Pancreas (tissue), 10 donors: ENCODE measurements at regions not wholly inside any gene's neighbourhood (a gene's known extent, or its start where the extent isn't known, plus 50 kb on each side); places are given as distances from the start of the nearest gene placed in this dataset.

Source experiments
- ATAC-seq, 4 donors: fragments of 200-7000 bp; cut with Tn5 transposase; one replicate each; pipeline versions ENCODE4 v1.8.0 to v1.9.1; 2020; ENCODE audit warnings: mild to moderate bottlenecking in 4 of 4, moderate library complexity in 4 of 4
- DNase-seq, 6 donors: peaks; one replicate each; pipeline ENCODE4 v3.0.0-alpha.2; 2020
- FAIRE-seq: peaks from 2 replicates; lab custom pipeline; 2012; peaks lifted over from hg19 to GRCh38; lab: Jason Lieb, UNC
- H3K27ac ChIP-seq, 4 donors: fragments of 200-600 bp; sonication (generic); 1 replicate in 3 of 4; 2 replicates in 1 of 4; pipeline versions ENCODE4 v1.5.0 to v1.8.0; 2020
- H3K27me3 ChIP-seq, 4 donors: fragments of 200-600 bp; one replicate each; pipeline ENCODE4 v1.8.0; 2021
- H3K36me3 ChIP-seq, 3 donors: fragments of 200-600 bp; sonication (generic) in 1 of 3; one replicate each; pipeline versions ENCODE4 v1.5.0 to v1.8.0; 2020 to 2021
- H3K4me1 ChIP-seq, 3 donors: fragments of 200-600 bp; one replicate each; pipeline ENCODE4 v1.8.0; 2021
- H3K4me3 ChIP-seq, 4 donors: fragments of 200-600 bp; sonication (generic) in 2 of 4; one replicate each; pipeline versions ENCODE4 v1.5.0 to v1.8.0; 2020 to 2021
- H3K9me3 ChIP-seq, 4 donors: fragments of 200-600 bp; one replicate each; pipeline ENCODE4 v1.8.0; 2021
- CTCF ChIP-seq, 4 donors: fragments of 200-600 bp; sonication (generic) in 3 of 4; IDR thresholded peaks; one replicate each; pipeline versions ENCODE4 v1.5.0 to v1.8.0; 2021; ENCODE audit warnings: antibody characterized with exemption in 4 of 4
- WGBS, 2 donors: extraction: QIAGEN DNeasy Blood & Tissue Kit; methylation state at CpG; one replicate each; pipeline ENCODE4 v1.1.7; 2013; 5-methylcytosine and 5-hydroxymethylcytosine counted together
- intact Hi-C, 3 donors: fragments of 100-400 bp; cut with DNase I; formaldehyde crosslinking; loops; one replicate each; pipeline versions ENCODE4 v1.11.1 to v1.14.2; 2022
- donor health status: healthy with polysubstance abuse.
- donor health status: DM: no; HTN: no; CAD: no; lungs with moderate emphysema.
- donor health status: DM: no; HTN: no; CAD: no.
- donor health status: control.
- donor health status: control.
- donor health status: Bipolar disorder and iron deficiency.
- donor health status: DM: yes; HTN: yes; CAD: no.
- donor health status: DM: no; HTN: no; CAD: no.
- donor health status: DM: no; HTN: no; CAD: no.
- donor health status: DM: yes; HTN: yes; CAD: no.

DNA sequence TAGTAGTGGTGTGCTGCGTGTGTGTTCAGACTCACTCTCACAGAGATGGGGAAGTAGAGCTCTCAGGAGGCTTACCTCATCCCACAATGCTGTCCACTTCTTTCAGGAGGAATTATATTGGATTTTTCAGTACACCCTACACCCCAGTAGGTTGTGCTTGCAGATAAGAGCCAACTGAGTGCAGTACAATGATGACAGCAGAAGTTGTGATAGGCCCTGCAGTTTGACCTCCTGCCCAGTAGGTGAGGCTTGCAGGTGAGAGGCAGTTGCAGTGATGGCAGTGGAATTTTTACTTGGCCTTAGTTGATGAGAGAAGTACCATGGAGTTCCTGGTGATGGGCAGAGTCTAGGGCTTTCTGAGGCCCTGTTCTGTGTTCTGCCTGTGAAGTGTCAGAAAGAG is 657.8 kb downstream of the KCNJ3 start:
- H3K36me3 ChIP-seq = no peaks in the 10 kb centered on the region
- 88 to 89% methylated on average over 1 of the region's 1 CpG for WGBS, 2 donors
- H3K27ac ChIP-seq = no peak overlapping the region
- H3K4me3 ChIP-seq = no peak overlapping the region
- no peaks in the 10 kb centered on the region for H3K9me3 ChIP-seq
- intact Hi-C loops = no loop called here
- DNase-seq = no peak
- no peak for TF ChIP-seq CTCF (IDR thresholded peaks at IDR 0.05)
- no peak for ATAC-seq
- no peaks in the 10 kb centered on the region for H3K4me1 ChIP-seq
- no peak for FAIRE-seq
- H3K27me3 ChIP-seq = no peaks in the 10 kb centered on the region

GRCh38 chr2:155350783-155351580 is 652.5 kb downstream of the KCNJ3 start:
- no peak for TF ChIP-seq CTCF (IDR thresholded peaks at IDR 0.05)
- FAIRE-seq (no peak), DNase-seq (peak in 1 of 6 donors; percentile 37), ATAC-seq (no peak)
- intact Hi-C loops = no loop called here
- WGBS, 2 donors = 73 to 80% methylated on average over 17 of the region's 17 CpGs
- no peaks in the 10 kb centered on the region for H3K4me1 ChIP-seq
- H3K36me3 ChIP-seq = no peaks in the 10 kb centered on the region
- H3K9me3 ChIP-seq = no peaks in the 10 kb centered on the region
- H3K27me3 ChIP-seq = no peaks in the 10 kb centered on the region
- no peak overlapping the region for H3K4me3 ChIP-seq
- no peak overlapping the region for H3K27ac ChIP-seq

DNA sequence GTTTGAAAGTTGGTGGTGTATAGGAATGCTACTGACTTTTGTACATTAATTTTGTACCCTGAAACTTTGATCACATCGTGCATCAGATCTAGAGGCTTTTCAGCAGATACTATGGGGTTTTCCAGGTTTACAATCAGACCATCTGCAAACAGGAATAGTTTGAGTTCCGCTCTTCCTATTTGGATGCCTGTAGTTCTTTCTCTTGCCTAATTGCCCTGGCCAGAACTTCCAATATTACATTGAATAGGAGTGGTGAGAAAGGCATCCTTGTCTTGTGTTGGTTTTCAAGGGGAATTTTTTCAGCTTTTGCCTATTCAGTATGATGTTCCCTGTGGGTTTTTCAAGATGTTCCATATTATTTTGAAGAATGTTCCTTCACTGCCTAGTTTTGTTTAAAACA is 633.5 kb downstream of the KCNJ3 start:
- Histone ChIP-seq H3K4me3 (no peak overlapping the region), H3K36me3 (no peaks in the 10 kb centered on the region), H3K4me1 (no peaks in the 10 kb centered on the region), H3K27me3 (no peaks in the 10 kb centered on the region), H3K27ac (no peak overlapping the region), H3K9me3 (no peaks in the 10 kb centered on the region)
- FAIRE-seq (no peak), DNase-seq (no peak), ATAC-seq (no peak)
- TF ChIP-seq CTCF (IDR thresholded peaks at IDR 0.05) = no peak
- intact Hi-C loops = no loop called here
- 69 to 85% methylated on average over 2 of the region's 2 CpGs for WGBS, 2 donors

DNA sequence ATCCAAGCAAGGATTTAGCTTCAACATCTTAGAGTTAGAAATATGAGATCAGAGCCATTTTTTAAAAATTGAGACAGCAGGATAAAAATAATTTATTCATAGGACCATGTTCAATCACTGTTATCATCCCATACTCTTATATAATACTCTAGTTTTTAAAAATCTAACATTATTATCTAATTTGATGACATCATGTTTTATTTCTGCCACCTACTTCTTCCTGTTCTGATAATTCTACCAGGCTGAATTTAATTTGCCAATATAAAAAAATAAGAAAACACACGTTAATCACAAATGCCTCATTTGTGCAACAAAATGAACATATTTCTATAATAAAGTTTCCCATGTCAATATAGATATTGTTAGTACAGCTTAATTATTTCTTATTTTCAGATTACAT is 621.7 kb downstream of the KCNJ3 start:
- TF ChIP-seq CTCF (IDR thresholded peaks at IDR 0.05) = no peak
- WGBS, 2 donors = 44 to 53% methylated on average over 1 of the region's 1 CpG

DNA sequence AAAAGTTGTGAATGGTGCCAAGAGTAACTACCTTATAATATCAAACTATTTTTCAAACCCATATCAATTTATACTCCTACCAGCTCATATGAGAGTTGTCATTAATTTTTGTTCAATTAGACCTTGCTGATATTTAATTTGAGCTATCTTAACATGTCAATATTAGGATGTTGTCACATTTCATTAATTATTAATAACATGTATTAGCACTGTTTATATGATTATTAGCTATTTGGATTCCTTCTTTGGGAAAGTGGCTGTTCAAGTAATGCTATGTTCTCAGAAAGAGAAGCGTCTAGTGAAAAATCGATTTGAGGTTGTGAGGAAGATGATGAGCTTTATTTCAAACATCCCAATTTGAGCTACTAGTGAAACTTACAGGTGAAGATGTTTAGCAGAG is 620.2 kb downstream of the KCNJ3 start:
- 62 to 76% methylated on average over 2 of the region's 2 CpGs for WGBS, 2 donors
- no peak for ATAC-seq

More for the DNA sequence above, 621.7 kb downstream of the KCNJ3 start:
- no peaks in the 10 kb centered on the region for H3K4me1 ChIP-seq
- no peaks in the 10 kb centered on the region for H3K9me3 ChIP-seq
- no peak overlapping the region for H3K4me3 ChIP-seq
- ATAC-seq = no peak
- intact Hi-C loops = no loop called here
- DNase-seq = no peak
- no peak overlapping the region for H3K27ac ChIP-seq
- H3K27me3 ChIP-seq = peaks cover 0 to 7% (median 0%) of the 10 kb centered on the region in 4 donors
- H3K36me3 ChIP-seq = no peaks in the 10 kb centered on the region
- FAIRE-seq = no peak

More for the DNA sequence above, 620.2 kb downstream of the KCNJ3 start:
- H3K4me1 ChIP-seq = no peaks in the 10 kb centered on the region
- FAIRE-seq (no peak), DNase-seq (no peak)
- no peak overlapping the region for H3K27ac ChIP-seq
- TF ChIP-seq CTCF (IDR thresholded peaks at IDR 0.05) = no peak
- intact Hi-C loops = no loop called here
- peaks cover 0 to 7% (median 0%) of the 10 kb centered on the region in 4 donors for H3K27me3 ChIP-seq
- H3K4me3 ChIP-seq = no peak overlapping the region
- H3K36me3 ChIP-seq = no peaks in the 10 kb centered on the region
- H3K9me3 ChIP-seq = no peaks in the 10 kb centered on the region
